Nucleus accumbens (tissue), 56 donors: ENCODE measurements at regions not wholly inside any gene's neighbourhood (a gene's known extent, or its start where the extent isn't known, plus 50 kb on each side); places are given as distances from the start of the nearest gene placed in this dataset.
"Not testable (repeated sequence)": the region's sequence is repeated elsewhere in the genome, so short reads cannot be mapped to it uniquely, and the experiment has no call there.

Experiments used
- DNase-seq, 56 donors: peaks; one replicate each; lab custom pipeline; 2025; lab: John Stamatoyannopoulos, UW

GRCh38 chr5:166236327-166236726, 2055.1 kb upstream of the WWC1 start:
- no peak for DNase-seq

GRCh38 chr5:166240705-166241104, 2050.7 kb upstream of the WWC1 start:
- no peak for DNase-seq

DNA sequence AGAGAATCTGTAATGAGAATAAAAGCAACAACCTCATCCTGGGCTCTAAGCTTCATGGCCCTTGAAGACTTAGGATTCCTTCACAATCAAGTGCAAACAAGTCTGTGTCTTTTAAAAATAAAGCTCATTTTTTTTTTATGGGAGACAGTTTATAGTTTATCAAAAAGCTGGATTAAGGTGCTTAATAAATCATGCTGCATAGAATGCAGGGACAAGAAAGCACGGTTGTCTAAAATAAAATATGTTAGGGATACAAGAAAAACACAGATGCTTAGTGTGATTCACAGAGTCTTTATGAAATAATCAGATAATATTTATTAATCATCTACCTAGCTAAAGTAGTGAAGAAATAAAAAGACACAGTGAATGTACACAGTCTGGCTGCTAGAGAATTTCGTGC, 2045.9 kb upstream of the WWC1 start:
- DNase-seq: no peak

- no peak for DNase-seq
Measured at GRCh38 chr5:166251786-166252185, 2039.7 kb upstream of the WWC1 start.

GRCh38 chr5:166257661-166258060, 2033.8 kb upstream of the WWC1 start:
- no peak for DNase-seq

- DNase-seq: no peak
Measured at GRCh38 chr5:166262395-166262794, 2029.0 kb upstream of the WWC1 start.

- DNase-seq: no peak
Measured at GRCh38 chr5:166267907-166268306, 2023.5 kb upstream of the WWC1 start.

DNA sequence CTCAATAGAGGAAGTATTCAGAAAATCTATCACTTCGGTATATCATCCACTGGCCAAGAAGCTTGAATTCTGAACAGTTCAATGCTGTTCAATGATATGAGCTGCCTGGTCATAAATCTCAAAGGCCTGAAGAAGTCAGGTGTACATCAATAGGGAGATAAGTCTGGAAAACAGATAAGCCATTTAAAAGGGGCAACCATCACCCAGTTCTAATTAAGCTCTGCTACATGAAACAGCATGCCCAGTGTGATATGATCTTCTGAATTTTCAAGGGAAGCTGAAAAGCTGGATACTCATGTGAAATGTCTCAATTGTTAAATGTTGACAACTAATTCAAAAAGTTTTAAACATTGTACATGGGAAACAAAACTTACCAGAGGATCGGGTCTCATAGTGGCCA, 2020.7 kb upstream of the WWC1 start:
- DNase-seq: no peak

DNA sequence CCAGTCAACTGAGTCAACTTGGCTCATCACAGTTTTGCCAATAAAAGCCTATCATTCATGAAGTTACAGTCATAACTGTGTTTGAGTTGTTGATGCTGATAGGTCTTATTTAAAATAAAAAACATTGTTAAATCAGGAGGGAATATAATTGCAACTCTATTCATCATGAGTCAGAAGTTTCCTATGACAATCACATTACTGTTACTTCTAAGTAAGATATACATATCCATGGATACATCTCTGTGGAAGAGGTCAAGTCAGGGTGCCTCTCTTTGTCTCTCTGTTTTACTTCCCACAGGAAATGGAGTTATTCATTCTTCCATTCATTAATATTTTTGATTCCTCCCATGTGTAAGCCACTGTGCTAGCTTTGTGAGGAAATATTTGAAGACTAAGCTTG, 2015.4 kb upstream of the WWC1 start:
- DNase-seq: no peak

GRCh38 chr5:166279828-166280227, 2011.6 kb upstream of the WWC1 start:
- no peak for DNase-seq

DNA sequence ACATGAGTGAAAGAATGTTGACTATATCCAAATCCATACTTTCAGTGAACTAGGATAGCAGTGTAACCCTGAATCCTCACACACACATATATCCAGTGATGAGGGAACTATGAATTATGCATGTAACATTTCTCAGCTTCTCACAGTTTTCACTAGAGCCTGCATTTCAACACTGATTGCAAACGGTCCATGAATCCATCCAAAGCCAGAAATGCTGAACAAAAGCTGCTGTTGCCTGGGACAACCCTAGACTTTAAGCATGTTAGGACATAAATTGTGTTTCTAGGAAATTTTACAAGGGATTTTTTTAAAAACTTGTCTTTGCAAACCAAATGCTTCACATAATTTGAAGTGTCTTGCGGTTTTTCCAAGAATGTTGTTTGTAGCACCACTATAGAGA, 2010.0 kb upstream of the WWC1 start:
- DNase-seq: no peak

- no peak for DNase-seq
Measured at GRCh38 chr5:166282939-166283338, 2008.5 kb upstream of the WWC1 start.

DNA sequence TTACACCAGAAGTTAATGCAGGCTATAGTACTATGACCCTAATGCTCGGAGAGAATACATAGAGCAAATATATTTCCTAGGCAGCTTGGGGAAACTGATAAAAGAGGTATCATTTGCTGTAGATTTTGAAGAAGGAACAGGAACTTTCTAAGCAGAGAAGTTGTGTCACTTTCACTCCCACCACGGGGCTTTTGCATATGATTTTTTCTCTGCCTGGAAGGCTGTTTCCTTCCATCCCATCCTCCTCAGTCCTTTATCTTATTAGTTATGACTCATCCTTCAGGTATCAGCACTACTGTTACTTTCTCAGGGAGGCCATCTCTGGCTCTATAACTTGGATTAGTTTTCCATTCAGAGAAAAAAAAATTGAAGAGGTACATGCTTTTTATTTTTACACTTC, 2006.1 kb upstream of the WWC1 start:
- no peak for DNase-seq

GRCh38 chr5:166286832-166287231, 2004.6 kb upstream of the WWC1 start:
- no peak for DNase-seq

DNA sequence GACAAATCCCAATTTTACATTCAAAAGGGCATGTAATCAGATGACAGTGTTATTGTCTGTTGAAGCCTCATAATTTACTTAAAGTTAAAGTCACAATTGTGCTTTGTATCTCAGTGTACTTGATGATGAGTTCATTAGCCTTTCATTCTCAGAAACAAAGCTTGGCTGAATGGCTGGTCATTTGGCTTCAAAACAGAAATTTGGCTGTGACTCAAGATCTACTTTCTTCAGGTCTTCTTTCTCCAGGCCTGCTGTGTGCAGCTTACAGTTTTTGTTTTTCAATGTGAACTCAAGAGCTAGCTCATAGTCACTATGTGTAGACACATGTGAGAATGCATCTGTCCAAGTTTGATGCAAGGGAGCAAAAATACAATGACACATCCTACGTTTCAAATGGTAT, 2003.6 kb upstream of the WWC1 start:
- no peak for DNase-seq

- DNase-seq: not testable (repeated sequence)
Measured at GRCh38 chr5:166291800-166292199, 1999.6 kb upstream of the WWC1 start.

DNA sequence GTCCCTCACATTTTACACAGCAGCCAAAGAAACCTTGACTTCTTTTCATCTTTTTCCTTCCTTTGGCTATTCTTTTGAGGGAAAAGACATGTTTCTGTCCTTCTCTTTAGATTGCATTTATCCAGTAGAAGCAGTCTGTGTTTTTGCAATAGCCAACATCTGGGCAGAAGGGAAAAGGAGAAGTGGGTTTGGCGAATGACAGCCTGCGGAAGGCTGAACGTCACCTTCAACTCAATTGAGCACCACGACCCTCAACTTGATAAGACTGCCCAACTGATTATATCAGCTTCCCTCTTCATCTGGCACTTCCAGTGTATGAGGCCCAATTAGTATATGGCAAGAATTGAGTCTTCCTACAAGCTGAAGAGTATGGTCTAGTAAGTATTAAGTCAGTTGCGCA, 1997.6 kb upstream of the WWC1 start:
- no peak for DNase-seq

GRCh38 chr5:166302166-166302565, 1989.3 kb upstream of the WWC1 start:
- no peak for DNase-seq

GRCh38 chr5:166317425-166317824, 1974.0 kb upstream of the WWC1 start:
- DNase-seq: no peak

- no peak for DNase-seq
Measured at GRCh38 chr5:166320920-166321480, 1970.4 kb upstream of the WWC1 start.

DNA sequence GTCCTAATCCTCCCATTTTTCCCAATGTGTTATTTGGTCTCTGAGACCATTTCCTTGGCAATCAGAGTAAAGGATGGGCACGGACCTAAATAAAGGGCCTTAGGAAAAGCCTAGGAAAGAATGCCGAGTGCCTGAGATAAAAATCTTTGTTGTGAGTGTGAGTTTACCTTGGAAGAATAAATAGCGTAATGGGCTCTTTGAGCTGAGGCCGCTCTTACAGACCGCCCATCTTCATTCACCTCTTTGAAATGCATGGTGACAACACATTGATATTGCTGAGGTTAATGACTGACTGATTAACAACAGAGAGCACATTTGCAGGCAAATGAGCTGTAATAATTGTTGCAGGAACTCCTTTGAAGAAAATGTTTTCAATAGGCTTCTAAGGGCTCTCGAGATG, 1967.1 kb upstream of the WWC1 start:
- no peak for DNase-seq

DNA sequence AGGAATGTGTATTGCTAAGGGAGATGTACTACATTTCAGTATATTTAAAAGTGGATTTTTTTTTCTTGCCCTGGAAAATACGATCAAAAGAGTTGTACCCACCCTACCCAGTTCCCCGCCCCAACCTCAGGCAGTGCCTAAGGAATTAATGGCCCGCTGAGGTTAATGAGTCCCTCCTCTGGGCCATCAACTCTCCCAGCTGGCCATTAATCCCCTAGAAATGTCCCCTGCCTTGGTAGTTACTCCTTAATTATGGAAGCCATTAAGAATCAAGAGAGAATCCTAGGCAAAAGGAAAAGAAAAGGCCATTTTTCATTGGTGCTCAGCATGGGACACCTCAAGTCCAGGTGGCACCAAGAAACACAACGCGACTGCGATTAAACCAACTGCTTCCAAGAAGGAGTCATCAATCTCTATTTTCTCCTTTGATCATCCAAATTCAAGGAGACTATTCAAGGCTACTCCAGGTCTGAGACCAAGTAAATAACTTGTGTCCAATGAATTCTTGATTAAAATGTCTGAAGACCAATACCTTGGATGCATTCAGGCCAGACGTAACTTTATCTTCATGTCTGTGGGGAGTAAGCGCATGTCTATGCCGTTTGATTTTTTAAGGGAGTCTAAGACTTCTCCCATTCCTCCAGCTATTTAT, 1962.2 kb upstream of the WWC1 start:
- DNase-seq: no peak

DNA sequence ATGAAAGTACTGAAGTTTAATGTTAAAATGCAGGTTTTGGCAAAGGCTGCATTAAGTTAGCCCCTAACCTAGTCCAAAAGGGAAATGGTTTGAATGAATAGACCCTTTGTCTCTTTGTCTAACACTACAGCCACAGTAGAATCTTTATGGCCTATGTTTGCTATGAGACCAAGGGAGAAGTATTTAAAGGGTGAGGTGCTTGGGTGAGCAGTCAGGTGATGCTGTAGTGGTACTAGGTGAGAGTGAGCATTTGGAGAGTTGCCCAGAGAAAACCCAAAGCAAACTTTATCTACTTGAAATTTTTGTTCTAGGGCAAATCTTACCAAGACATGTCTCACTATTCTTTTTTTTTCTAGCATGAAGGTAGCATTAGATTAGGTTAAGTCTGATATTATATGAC, 1961.4 kb upstream of the WWC1 start:
- DNase-seq: no peak
